Immature natural killer cell (primary cell): ENCODE measurements at regions not wholly inside any gene's neighbourhood (a gene's known extent, or its start where the extent isn't known, plus 50 kb on each side); places are given as distances from the start of the nearest gene placed in this dataset.

Experiments
- DNase-seq, 3 donors: peaks; one replicate each; pipeline ENCODE4 v3.0.0; 2022; ENCODE audit warnings: mixed read lengths in 1 of 3
- H3K27ac Mint-ChIP-seq, 6 donors: one replicate each; pipeline ENCODE4 v1.8.0; 2020; ENCODE audit warnings: mixed read lengths in 6 of 6, mild to moderate bottlenecking in 5 of 6, inconsistent platforms in 4 of 6, moderate library complexity in 3 of 6
- H3K27me3 Mint-ChIP-seq, 3 donors: one replicate each; pipeline ENCODE4 v1.8.0; 2020 to 2021; ENCODE audit warnings: low read depth in 3 of 3, mild to moderate bottlenecking in 3 of 3, mixed read lengths in 3 of 3, moderate library complexity in 3 of 3, inconsistent platforms in 1 of 3
- H3K36me3 Mint-ChIP-seq, 3 donors: one replicate each; pipeline ENCODE4 v1.8.0; 2020; ENCODE audit warnings: mixed read lengths in 3 of 3, inconsistent platforms in 2 of 3, mild to moderate bottlenecking in 2 of 3
- H3K4me1 Mint-ChIP-seq, 2 donors: one replicate each; pipeline ENCODE4 v1.8.0; 2020; ENCODE audit warnings: inconsistent platforms in 2 of 2, mild to moderate bottlenecking in 2 of 2, mixed read lengths in 2 of 2, moderate library complexity in 1 of 2
- H3K4me3 Mint-ChIP-seq, 5 donors: one replicate each; pipeline ENCODE4 v1.8.0; 2020; ENCODE audit warnings: mild to moderate bottlenecking in 5 of 5, mixed read lengths in 5 of 5, inconsistent platforms in 3 of 5, moderate library complexity in 3 of 5
- H3K9me3 Mint-ChIP-seq, 6 donors: one replicate each; pipeline ENCODE4 v1.8.0; 2020; ENCODE audit warnings: mild to moderate bottlenecking in 6 of 6, mixed read lengths in 6 of 6, inconsistent platforms in 4 of 6, moderate library complexity in 3 of 6

DNA sequence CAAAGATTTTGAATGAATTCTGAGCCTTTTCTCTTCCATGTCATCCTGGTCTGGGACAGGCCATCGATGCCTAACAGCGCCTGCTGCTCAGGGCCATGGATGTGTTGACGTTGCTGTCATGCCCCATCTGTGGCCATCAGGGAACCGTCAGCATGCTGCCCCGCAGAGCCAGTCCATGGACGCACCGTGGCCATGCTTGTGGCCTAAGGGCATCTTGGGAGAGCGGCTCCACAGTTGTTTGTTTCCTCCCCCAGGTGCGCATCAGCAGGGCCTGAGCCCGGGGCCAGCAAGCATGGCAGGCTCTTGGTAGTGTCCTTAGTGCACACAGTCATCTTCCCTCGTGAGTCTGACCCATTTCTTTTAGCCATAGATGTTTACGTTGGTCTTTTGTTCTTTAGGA, 142.7 kb downstream of the VAPA start:
- H3K4me3 Mint-ChIP-seq, result no peak overlapping the region
- peaks cover 3 to 6% (median 5%) of the 10 kb centered on the region in 3 donors for H3K27me3 Mint-ChIP-seq
- peaks cover 0 to 1% (median 0%) of the 10 kb centered on the region in 6 donors for H3K9me3 Mint-ChIP-seq
- no peaks in the 10 kb centered on the region for H3K4me1 Mint-ChIP-seq
- no peak overlapping the region for H3K27ac Mint-ChIP-seq
- DNase-seq, result no peak
- H3K36me3 Mint-ChIP-seq, result no peaks in the 10 kb centered on the region

DNA sequence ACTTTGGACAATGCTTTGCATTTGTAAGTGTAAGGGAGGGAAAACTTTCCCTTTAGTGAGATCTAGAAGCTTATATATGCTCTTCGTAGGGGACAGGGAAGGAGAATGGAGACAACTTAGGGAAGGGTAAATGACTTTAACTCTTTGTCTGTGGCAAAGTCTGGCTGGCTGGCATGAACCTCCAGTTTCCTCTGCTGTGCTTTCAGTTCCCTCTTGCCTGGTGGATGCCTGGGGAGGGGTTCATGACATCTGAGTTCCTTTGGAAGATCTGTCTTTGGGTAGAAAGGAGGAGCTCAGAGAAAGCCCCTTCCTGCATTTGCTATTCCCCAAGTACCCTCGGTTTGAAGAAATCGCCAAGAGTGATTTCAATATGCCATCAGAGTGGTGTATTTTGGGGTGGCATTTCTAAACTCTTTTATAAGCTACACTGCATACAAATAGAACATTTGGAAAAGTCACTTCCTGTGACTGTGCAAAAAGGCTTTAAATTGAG, 143.6 kb downstream of the VAPA start:
- DNase-seq, result no peak
- Mint-ChIP-seq H3K4me1 (no peaks in the 10 kb centered on the region), H3K9me3 (peaks cover 0 to 1% (median 0%) of the 10 kb centered on the region in 6 donors), H3K4me3 (no peak overlapping the region), H3K27me3 (peaks cover 3 to 5% (median 5%) of the 10 kb centered on the region in 3 donors), H3K36me3 (no peaks in the 10 kb centered on the region), H3K27ac (no peak overlapping the region)

DNA sequence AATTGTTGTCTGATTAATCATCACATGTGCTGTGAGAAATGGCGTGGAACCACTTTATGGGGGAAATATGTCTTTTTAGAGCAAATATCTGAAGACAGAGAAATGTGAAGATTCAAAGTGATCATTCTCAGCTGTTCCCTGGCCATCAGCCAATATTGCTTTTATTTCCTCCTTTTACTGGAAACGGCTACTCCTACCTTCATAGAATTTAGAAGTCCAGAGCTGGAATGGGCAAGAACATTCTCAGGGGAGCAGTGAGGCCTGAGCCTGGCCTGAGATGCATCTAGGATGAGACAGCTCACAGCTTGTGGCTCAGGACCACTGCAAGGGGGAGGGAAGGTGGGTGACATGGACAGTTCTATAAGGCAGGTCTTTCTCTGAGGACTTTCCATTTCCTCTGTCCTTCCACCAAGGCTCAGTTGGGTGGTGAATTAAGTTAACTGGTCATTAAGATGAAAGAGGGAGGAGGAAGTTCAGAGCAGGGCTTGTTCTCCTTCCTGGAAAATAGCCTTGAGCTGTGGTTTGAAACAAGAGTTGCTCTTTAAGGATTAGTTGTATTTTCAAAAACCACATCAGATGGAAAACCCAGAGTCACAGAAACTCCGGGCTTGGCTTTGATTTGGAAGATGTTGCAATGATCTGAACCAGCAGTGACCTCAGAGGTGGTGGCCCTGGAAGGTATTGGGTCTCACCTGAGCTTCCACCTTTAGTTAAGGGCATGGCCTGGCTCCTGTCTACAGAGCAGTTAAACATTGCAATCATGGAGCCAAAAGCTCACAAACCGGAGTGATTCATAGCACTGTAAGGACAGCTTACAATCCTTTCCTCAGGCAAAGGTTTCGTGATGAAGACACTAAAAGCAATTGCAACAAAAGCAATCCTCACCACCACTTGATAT, 144.3 kb downstream of the VAPA start:
- H3K4me1 Mint-ChIP-seq, result no peaks in the 10 kb centered on the region
- H3K9me3 Mint-ChIP-seq, result peaks cover 0 to 3% (median 0%) of the 10 kb centered on the region in 6 donors
- H3K36me3 Mint-ChIP-seq, result no peaks in the 10 kb centered on the region
- H3K27ac Mint-ChIP-seq, result no peak overlapping the region
- peaks cover 3 to 5% (median 4%) of the 10 kb centered on the region in 3 donors for H3K27me3 Mint-ChIP-seq
- DNase-seq, result no peak
- H3K4me3 Mint-ChIP-seq, result no peak overlapping the region

GRCh38 chr18:10059610-10060468, 146.0 kb downstream of the VAPA start:
- no peak for DNase-seq
- H3K36me3 Mint-ChIP-seq, result no peaks in the 10 kb centered on the region
- peaks cover 0 to 4% (median 4%) of the 10 kb centered on the region in 3 donors for H3K27me3 Mint-ChIP-seq
- peaks cover 0 to 1% (median 0%) of the 10 kb centered on the region in 6 donors for H3K9me3 Mint-ChIP-seq
- no peaks in the 10 kb centered on the region for H3K4me1 Mint-ChIP-seq
- no peak overlapping the region for H3K27ac Mint-ChIP-seq
- no peak overlapping the region for H3K4me3 Mint-ChIP-seq

- H3K4me1 Mint-ChIP-seq, result no peaks in the 10 kb centered on the region
- no peak overlapping the region for H3K4me3 Mint-ChIP-seq
- DNase-seq, result no peak
- no peaks in the 10 kb centered on the region for H3K36me3 Mint-ChIP-seq
- no peak overlapping the region for H3K27ac Mint-ChIP-seq
- H3K27me3 Mint-ChIP-seq, result peaks cover 0 to 4% (median 4%) of the 10 kb centered on the region in 3 donors
- H3K9me3 Mint-ChIP-seq, result peaks cover 0 to 1% (median 0%) of the 10 kb centered on the region in 6 donors
Observed at GRCh38 chr18:10060469-10060782, 146.6 kb downstream of the VAPA start.

DNA sequence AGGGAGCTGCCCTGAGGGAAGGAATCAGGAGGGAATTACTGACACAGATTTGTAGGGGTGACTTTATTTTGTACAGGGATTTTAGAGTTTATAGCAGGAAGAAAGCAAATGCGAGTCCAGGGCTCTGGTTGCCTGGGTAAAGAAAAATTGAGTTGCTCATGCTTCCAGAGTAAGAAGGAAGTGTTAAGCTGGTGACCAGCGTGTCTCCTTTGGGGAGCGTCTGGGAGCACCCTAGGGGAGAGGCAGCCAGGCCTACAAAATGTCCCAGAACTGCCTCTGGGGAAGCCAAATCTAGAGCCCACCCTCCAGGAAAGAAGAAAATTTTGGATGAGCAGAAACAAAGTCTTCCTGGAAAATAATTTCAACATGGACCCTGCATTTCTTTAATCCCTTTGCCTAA, 147.0 kb downstream of the VAPA start:
- Mint-ChIP-seq H3K4me3 (no peak overlapping the region), H3K4me1 (no peaks in the 10 kb centered on the region), H3K36me3 (no peaks in the 10 kb centered on the region), H3K27me3 (peaks cover 0 to 4% (median 4%) of the 10 kb centered on the region in 3 donors), H3K9me3 (peaks cover 0 to 1% (median 0%) of the 10 kb centered on the region in 6 donors), H3K27ac (no peak overlapping the region)
- no peak for DNase-seq

- no peak overlapping the region for H3K27ac Mint-ChIP-seq
- H3K4me3 Mint-ChIP-seq, result no peak overlapping the region
- no peaks in the 10 kb centered on the region for H3K4me1 Mint-ChIP-seq
- H3K36me3 Mint-ChIP-seq, result no peaks in the 10 kb centered on the region
- no peak for DNase-seq
- H3K9me3 Mint-ChIP-seq, result peaks cover 0 to 1% (median 0%) of the 10 kb centered on the region in 6 donors
- peaks cover 0 to 4% (median 4%) of the 10 kb centered on the region in 3 donors for H3K27me3 Mint-ChIP-seq
Observed at GRCh38 chr18:10061566-10062140, 147.8 kb downstream of the VAPA start.

GRCh38 chr18:10062302-10063300, 148.8 kb downstream of the VAPA start:
- Mint-ChIP-seq H3K27me3 (peaks cover 0 to 4% (median 0%) of the 10 kb centered on the region in 3 donors), H3K4me3 (no peak overlapping the region), H3K27ac (no peak overlapping the region), H3K4me1 (no peaks in the 10 kb centered on the region), H3K9me3 (peaks cover 0 to 1% (median 0%) of the 10 kb centered on the region in 6 donors), H3K36me3 (no peaks in the 10 kb centered on the region)
- DNase-seq, result no peak

- Mint-ChIP-seq H3K4me1 (no peaks in the 10 kb centered on the region), H3K9me3 (peaks cover 0 to 1% (median 0%) of the 10 kb centered on the region in 6 donors), H3K36me3 (no peaks in the 10 kb centered on the region), H3K27ac (no peak overlapping the region), H3K27me3 (peaks cover 0 to 4% (median 0%) of the 10 kb centered on the region in 3 donors), H3K4me3 (no peak overlapping the region)
- DNase-seq, result no peak
Observed at GRCh38 chr18:10063489-10063888, 149.7 kb downstream of the VAPA start.

- DNase-seq, result no peak
- Mint-ChIP-seq H3K27ac (no peak overlapping the region), H3K27me3 (peaks cover 0 to 4% (median 0%) of the 10 kb centered on the region in 3 donors), H3K4me1 (no peaks in the 10 kb centered on the region), H3K4me3 (no peak overlapping the region), H3K36me3 (no peaks in the 10 kb centered on the region), H3K9me3 (peaks cover 0 to 1% (median 0%) of the 10 kb centered on the region in 6 donors)
Observed at GRCh38 chr18:10064267-10064666, 150.5 kb downstream of the VAPA start.

- Mint-ChIP-seq H3K4me1 (no peaks in the 10 kb centered on the region), H3K27me3 (peaks cover 0 to 6% (median 0%) of the 10 kb centered on the region in 3 donors), H3K36me3 (no peaks in the 10 kb centered on the region), H3K27ac (no peak overlapping the region), H3K9me3 (peaks cover 0 to 1% (median 0%) of the 10 kb centered on the region in 6 donors), H3K4me3 (no peak overlapping the region)
- DNase-seq, result no peak
Observed at GRCh38 chr18:10065296-10065695, 151.5 kb downstream of the VAPA start.

GRCh38 chr18:10067670-10068659, 154.1 kb downstream of the VAPA start:
- no peaks in the 10 kb centered on the region for H3K9me3 Mint-ChIP-seq
- DNase-seq, result no peak
- H3K27ac Mint-ChIP-seq, result no peak overlapping the region
- peaks cover 0 to 6% (median 0%) of the 10 kb centered on the region in 3 donors for H3K27me3 Mint-ChIP-seq
- H3K36me3 Mint-ChIP-seq, result no peaks in the 10 kb centered on the region
- H3K4me3 Mint-ChIP-seq, result no peak overlapping the region
- no peaks in the 10 kb centered on the region for H3K4me1 Mint-ChIP-seq
